Adrenal gland (tissue), 9 donors: ENCODE measurements at regions not wholly inside any gene's neighbourhood (a gene's known extent, or its start where the extent isn't known, plus 50 kb on each side); places are given as distances from the start of the nearest gene placed in this dataset.
"Not testable (repeated sequence)": the region's sequence is repeated elsewhere in the genome, so short reads cannot be mapped to it uniquely, and the experiment has no call there.

ENCODE experiments used
- DNase-seq, 7 donors: peaks; one replicate each; pipeline ENCODE4 v3.0.0-alpha.2; 2019 to 2020
- H3K27ac ChIP-seq, 5 donors: fragments of 200-600 bp; sonication (generic) in 4 of 5; 1 replicate in 3 of 5; 2 replicates in 2 of 5; pipeline versions ENCODE4 v1.5.1 to v1.8.0; 2016 to 2020; ENCODE audit warnings: mild to moderate bottlenecking in 1 of 5
- H3K27me3 ChIP-seq: fragments of 200-600 bp; 2 replicates; pipeline ENCODE4 v1.8.0; 2021
- H3K36me3 ChIP-seq, 2 donors: fragments of 200-600 bp; replicated peaks in 1 of 2; 1 replicate in 1 of 2; 2 replicates in 1 of 2; pipeline versions ENCODE4 v1.5.1 to v1.8.0; 2018 to 2022
- H3K4me1 ChIP-seq, 2 donors: fragments of 200-600 bp; replicated peaks in 1 of 2; 1 replicate in 1 of 2; 2 replicates in 1 of 2; pipeline versions ENCODE4 v1.5.1 to v1.8.0; 2018 to 2021
- H3K4me3 ChIP-seq, 4 donors: fragments of 200-600 bp; sonication (generic) in 3 of 4; one replicate each; pipeline ENCODE4 v1.5.1; 2016 to 2018
- H3K9me3 ChIP-seq, 3 donors: fragments of 200-600 bp; sonication (generic) in 1 of 3; replicated peaks in 1 of 3; 1 replicate in 2 of 3; 2 replicates in 1 of 3; pipeline versions ENCODE4 v1.5.1 to v1.8.0; 2016 to 2021
- POLR2A ChIP-seq, 2 donors: fragments of 450-650 bp; IDR thresholded peaks; one replicate each; pipeline ENCODE4 v1.6.1; 2017; ENCODE audit warnings: antibody characterized with exemption in 2 of 2, mild to moderate bottlenecking in 2 of 2, moderate library complexity in 1 of 2
- WGBS, 4 donors: extraction: QIAGEN DNeasy Blood & Tissue Kit in 2 of 4; methylation state at CpG; one replicate each; pipeline versions ENCODE4 v1.1.5 to v1.1.7; 2013 to 2017; 5-methylcytosine and 5-hydroxymethylcytosine counted together
- intact Hi-C, 2 donors: fragments of 100-400 bp; cut with DNase I; formaldehyde crosslinking; loops; one replicate each; pipeline versions ENCODE4 v1.14.1 to v1.15.0; 2022 to 2023
- TF ChIP-seq, protein P1 (sequence below), 6 experiments: fragments of 450-650 bp in 4 of 6; fragments of 200-600 bp in 2 of 6; sonication (generic) in 1 of 6; IDR thresholded peaks; 1 replicate in 5 of 6; 2 replicates in 1 of 6; pipeline versions ENCODE4 v1.5.1 to v1.8.0; 2016 to 2021; ENCODE audit warnings: antibody characterized with exemption in 6 of 6, mild to moderate bottlenecking in 2 of 6, moderate library complexity in 1 of 6
- donor health status: healthy with polysubstance abuse.
- donor health status: Bipolar disorder and iron deficiency.
- donor health status: DM: yes; HTN: yes; CAD: no.
- donor health status: DM: no; HTN: no; CAD: no.
- donor health status: DM: no; HTN: no; CAD: no.

DNA sequence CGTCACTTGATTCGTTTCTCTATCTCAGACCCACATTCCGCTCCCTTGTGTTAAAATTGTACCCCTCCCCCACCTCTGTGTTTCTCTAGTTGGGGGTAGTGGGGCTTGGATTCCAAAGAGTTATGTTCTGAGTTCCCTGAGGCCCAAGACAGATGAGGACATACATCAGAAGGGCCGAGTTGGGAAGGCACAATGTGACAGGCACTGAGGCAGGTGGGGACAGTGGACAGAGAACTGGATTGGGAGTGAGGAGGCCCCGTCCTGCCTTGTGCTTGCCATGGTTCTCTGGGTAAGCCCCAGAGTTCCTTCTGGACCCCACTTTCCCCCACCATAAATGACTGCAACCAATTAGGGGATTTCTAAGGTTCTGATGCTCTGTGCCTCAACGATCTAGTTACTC lies 80.5 kb upstream of the ETV3 start:
- DNase-seq, result no peak
- H3K4me1 ChIP-seq, result no peaks in the 10 kb centered on the region
- H3K27ac ChIP-seq, result no peak overlapping the region
- no peak for TF ChIP-seq POLR2A (IDR thresholded peaks at IDR 0.05)
- TF ChIP-seq, protein P1, sequence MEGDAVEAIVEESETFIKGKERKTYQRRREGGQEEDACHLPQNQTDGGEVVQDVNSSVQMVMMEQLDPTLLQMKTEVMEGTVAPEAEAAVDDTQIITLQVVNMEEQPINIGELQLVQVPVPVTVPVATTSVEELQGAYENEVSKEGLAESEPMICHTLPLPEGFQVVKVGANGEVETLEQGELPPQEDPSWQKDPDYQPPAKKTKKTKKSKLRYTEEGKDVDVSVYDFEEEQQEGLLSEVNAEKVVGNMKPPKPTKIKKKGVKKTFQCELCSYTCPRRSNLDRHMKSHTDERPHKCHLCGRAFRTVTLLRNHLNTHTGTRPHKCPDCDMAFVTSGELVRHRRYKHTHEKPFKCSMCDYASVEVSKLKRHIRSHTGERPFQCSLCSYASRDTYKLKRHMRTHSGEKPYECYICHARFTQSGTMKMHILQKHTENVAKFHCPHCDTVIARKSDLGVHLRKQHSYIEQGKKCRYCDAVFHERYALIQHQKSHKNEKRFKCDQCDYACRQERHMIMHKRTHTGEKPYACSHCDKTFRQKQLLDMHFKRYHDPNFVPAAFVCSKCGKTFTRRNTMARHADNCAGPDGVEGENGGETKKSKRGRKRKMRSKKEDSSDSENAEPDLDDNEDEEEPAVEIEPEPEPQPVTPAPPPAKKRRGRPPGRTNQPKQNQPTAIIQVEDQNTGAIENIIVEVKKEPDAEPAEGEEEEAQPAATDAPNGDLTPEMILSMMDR (IDR thresholded peaks at IDR 0.05), result no peak
- no peaks in the 10 kb centered on the region for H3K36me3 ChIP-seq
- 57 to 65% (median 63%) methylated on average over 6 of the region's 6 CpGs for WGBS, 4 donors
- no peaks in the 10 kb centered on the region for H3K9me3 ChIP-seq
- intact Hi-C loops, result no loop called here
- no peaks in the 10 kb centered on the region for H3K27me3 ChIP-seq
- H3K4me3 ChIP-seq, result no peak overlapping the region

DNA sequence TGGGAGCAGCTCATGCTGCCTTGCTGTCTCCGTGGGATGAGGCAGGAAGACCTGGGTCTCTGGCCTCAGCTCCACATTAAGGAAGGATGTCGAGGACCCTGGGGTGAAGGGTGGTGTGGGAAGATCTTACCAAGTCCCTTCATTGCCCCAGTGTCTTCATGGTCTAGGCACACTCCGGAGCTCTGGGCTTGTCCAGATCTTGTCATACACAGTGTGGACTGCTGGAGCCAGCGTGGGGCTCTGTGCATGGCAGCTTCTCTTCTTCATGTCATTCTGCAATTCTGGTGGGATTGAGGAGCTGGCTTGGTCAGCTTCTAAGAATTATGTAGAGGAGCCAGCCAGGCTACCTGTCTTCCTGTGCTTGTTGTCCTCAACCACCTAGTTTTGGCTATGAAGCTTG lies 79.3 kb upstream of the ETV3 start:
- Histone ChIP-seq H3K27ac (no peak overlapping the region), H3K4me3 (no peak overlapping the region), H3K36me3 (no peaks in the 10 kb centered on the region), H3K27me3 (no peaks in the 10 kb centered on the region), H3K4me1 (no peaks in the 10 kb centered on the region), H3K9me3 (no peaks in the 10 kb centered on the region)
- TF ChIP-seq, protein P1 (IDR thresholded peaks at IDR 0.05), result no peak
- TF ChIP-seq POLR2A (IDR thresholded peaks at IDR 0.05), result no peak
- 75 to 80% (median 76%) methylated on average over 4 of the region's 4 CpGs for WGBS, 4 donors
- intact Hi-C loops, result no loop called here
- DNase-seq, result no peak

DNA sequence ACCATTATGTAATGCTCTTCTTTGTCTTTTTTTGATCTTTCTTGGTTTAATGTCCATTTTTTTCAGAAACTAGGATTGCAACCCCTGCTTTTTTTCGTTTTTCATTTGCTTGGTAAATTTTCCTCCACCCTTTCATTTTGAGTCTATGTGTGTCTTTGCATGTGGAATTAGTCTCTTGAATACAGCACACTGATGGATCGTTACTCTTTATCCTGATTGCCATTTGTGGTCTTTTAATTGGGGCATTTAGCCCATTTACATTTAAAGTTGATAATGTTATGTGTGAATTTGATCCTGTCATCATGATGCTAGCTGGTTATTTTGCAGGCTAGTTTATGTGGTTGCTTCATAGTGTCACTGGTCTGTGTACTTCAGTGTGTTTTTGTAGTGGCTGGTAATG lies 75.6 kb upstream of the ETV3 start:
- WGBS, 4 donors, result 47 to 62% (median 54%) methylated on average over 2 of the region's 2 CpGs
- no peaks in the 10 kb centered on the region for H3K4me1 ChIP-seq
- TF ChIP-seq, protein P1 (IDR thresholded peaks at IDR 0.05), result no peak
- TF ChIP-seq POLR2A (IDR thresholded peaks at IDR 0.05), result no peak
- no peaks in the 10 kb centered on the region for H3K27me3 ChIP-seq
- no peak overlapping the region for H3K4me3 ChIP-seq
- intact Hi-C loops, result no loop called here
- DNase-seq, result no peak
- H3K9me3 ChIP-seq, result no peaks in the 10 kb centered on the region
- no peaks in the 10 kb centered on the region for H3K36me3 ChIP-seq
- no peak overlapping the region for H3K27ac ChIP-seq

DNA sequence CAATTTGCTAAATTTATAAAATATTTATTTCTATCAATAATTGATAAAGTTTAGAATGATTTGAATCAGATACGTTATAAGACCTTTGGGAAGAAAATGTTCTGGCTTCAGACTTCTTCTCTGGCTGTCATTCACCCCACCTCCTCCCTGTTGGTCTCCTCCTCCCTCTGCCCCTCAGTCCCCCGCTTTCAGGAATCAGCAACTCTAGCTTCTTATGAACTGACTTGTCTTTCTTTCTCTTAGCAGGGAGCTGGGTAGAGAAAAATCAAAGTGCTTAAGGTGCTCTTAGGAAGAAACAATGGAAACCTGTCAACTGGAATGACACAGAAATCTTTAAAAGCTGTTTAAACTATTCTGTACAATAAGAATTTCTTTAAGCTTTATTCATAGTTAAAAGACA lies 71.3 kb upstream of the ETV3 start:
- TF ChIP-seq, protein P1 (IDR thresholded peaks at IDR 0.05), result no peak
- TF ChIP-seq POLR2A (IDR thresholded peaks at IDR 0.05), result no peak

DNA sequence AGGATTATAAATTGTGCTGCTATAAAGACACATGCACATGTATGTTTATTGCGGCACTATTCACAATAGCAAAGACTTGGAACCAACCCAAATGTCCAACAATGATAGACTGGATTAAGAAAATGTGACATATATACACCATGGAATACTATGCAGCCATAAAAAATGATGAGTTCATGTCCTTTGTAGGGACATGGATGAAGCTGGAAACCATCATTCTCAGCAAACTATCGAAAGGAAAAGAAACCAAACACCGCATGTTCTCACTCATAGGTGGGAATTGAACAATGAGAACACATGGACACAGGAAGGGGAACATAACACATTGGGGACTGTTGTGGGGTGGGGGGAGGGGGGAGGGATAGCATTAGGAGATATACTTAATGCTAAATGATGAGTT lies 67.8 kb upstream of the ETV3 start:
- intact Hi-C loops, H3K36me3 ChIP-seq, H3K4me3 ChIP-seq, DNase-seq, H3K4me1 ChIP-seq, H3K27ac ChIP-seq, H3K9me3 ChIP-seq: not testable (repeated sequence)
- 75 to 91% (median 87%) methylated on average over 3 of the region's 3 CpGs for WGBS, 4 donors
- peaks cover 14% of the 10 kb centered on the region for H3K27me3 ChIP-seq

More for the DNA sequence above, 71.3 kb upstream of the ETV3 start:
- Histone ChIP-seq H3K27ac (no peak overlapping the region), H3K4me1 (no peaks in the 10 kb centered on the region), H3K4me3 (no peak overlapping the region), H3K9me3 (no peaks in the 10 kb centered on the region), H3K27me3 (peaks cover 8% of the 10 kb centered on the region), H3K36me3 (no peaks in the 10 kb centered on the region)
- DNase-seq, result no peak
- intact Hi-C loops, result no loop called here
- 44 to 53% (median 50%) methylated on average over 2 of the region's 2 CpGs for WGBS, 4 donors
